KOPT-K1 (cell line): ENCODE measurements at regions not wholly inside any gene's neighbourhood (a gene's known extent, or its start where the extent isn't known, plus 50 kb on each side); places are given as distances from the start of the nearest gene placed in this dataset.
"Not testable (repeated sequence)": the region's sequence is repeated elsewhere in the genome, so short reads cannot be mapped to it uniquely, and the experiment has no call there.

Source experiments
- H3K27ac ChIP-seq: fragments of 200-600 bp; sonication (generic); 2 replicates; pipeline ENCODE4 v1.5.1; 2016; ENCODE audit warnings: antibody characterized with exemption, mild to moderate bottlenecking, low read depth, low read length; ENCODE audit not compliant: poor library complexity, severe bottlenecking
- H3K36me3 ChIP-seq: fragments of 200-600 bp; sonication (generic); 2 replicates; pipeline ENCODE4 v1.5.1; 2017; ENCODE audit warnings: antibody characterized with exemption, mild to moderate bottlenecking, low read length, moderate library complexity; ENCODE audit not compliant: insufficient read depth
- H3K9me3 ChIP-seq: fragments of 200-600 bp; sonication (generic); 2 replicates; pipeline ENCODE4 v1.5.1; 2017; ENCODE audit warnings: antibody characterized with exemption, low read length, mild to moderate bottlenecking; ENCODE audit not compliant: insufficient read depth, poor library complexity, severe bottlenecking

GRCh38 chr20:57819691-57820380 is 110.0 kb upstream of the PMEPA1 start:
- Histone ChIP-seq H3K9me3 (no peaks in the 10 kb centered on the region), H3K27ac (peak overlapping the region; percentile 40), H3K36me3 (no peaks in the 10 kb centered on the region)

- Histone ChIP-seq H3K27ac (peak overlapping the region; percentile 40), H3K36me3 (no peaks in the 10 kb centered on the region), H3K9me3 (no peaks in the 10 kb centered on the region)
Observed at GRCh38 chr20:57819291-57819690, 109.5 kb upstream of the PMEPA1 start.

- no peaks in the 10 kb centered on the region for H3K9me3 ChIP-seq
- H3K27ac ChIP-seq: peak overlapping the region; percentile 40
- no peaks in the 10 kb centered on the region for H3K36me3 ChIP-seq
Observed at GRCh38 chr20:57818418-57819181, 108.8 kb upstream of the PMEPA1 start.

- Histone ChIP-seq H3K36me3 (no peaks in the 10 kb centered on the region), H3K27ac (no peak overlapping the region), H3K9me3 (no peaks in the 10 kb centered on the region)
Observed at GRCh38 chr20:57815405-57815804, 105.6 kb upstream of the PMEPA1 start.

- Histone ChIP-seq H3K36me3 (no peaks in the 10 kb centered on the region), H3K9me3 (no peaks in the 10 kb centered on the region), H3K27ac (peak overlapping the region; percentile 75)
Observed at GRCh38 chr20:57814529-57814928, 104.7 kb upstream of the PMEPA1 start.

GRCh38 chr20:57813509-57814269 is 103.9 kb upstream of the PMEPA1 start:
- Histone ChIP-seq H3K36me3 (no peaks in the 10 kb centered on the region), H3K9me3 (no peaks in the 10 kb centered on the region), H3K27ac (peak overlapping the region; percentile 75)

GRCh38 chr20:57812632-57813031 is 102.8 kb upstream of the PMEPA1 start:
- H3K9me3 ChIP-seq, H3K36me3 ChIP-seq: not testable (repeated sequence)
- peak overlapping the region; percentile 75 for H3K27ac ChIP-seq

- Histone ChIP-seq H3K9me3 (no peaks in the 10 kb centered on the region), H3K27ac (peak overlapping the region; percentile 10), H3K36me3 (no peaks in the 10 kb centered on the region)
Observed at GRCh38 chr20:57811374-57812020, 101.7 kb upstream of the PMEPA1 start.

GRCh38 chr20:57810511-57811373 is 100.9 kb upstream of the PMEPA1 start:
- no peak overlapping the region for H3K27ac ChIP-seq
- H3K9me3 ChIP-seq: no peaks in the 10 kb centered on the region
- no peaks in the 10 kb centered on the region for H3K36me3 ChIP-seq

- Histone ChIP-seq H3K9me3 (no peaks in the 10 kb centered on the region), H3K36me3 (no peaks in the 10 kb centered on the region), H3K27ac (no peak overlapping the region)
Observed at GRCh38 chr20:57809661-57810172, 99.9 kb upstream of the PMEPA1 start.

- Histone ChIP-seq H3K36me3 (no peaks in the 10 kb centered on the region), H3K9me3 (no peaks in the 10 kb centered on the region), H3K27ac (no peak overlapping the region)
Observed at GRCh38 chr20:57809149-57809548, 99.3 kb upstream of the PMEPA1 start.

GRCh38 chr20:57808264-57809070 is 98.7 kb upstream of the PMEPA1 start:
- no peaks in the 10 kb centered on the region for H3K36me3 ChIP-seq
- no peaks in the 10 kb centered on the region for H3K9me3 ChIP-seq
- H3K27ac ChIP-seq: no peak overlapping the region

- H3K27ac ChIP-seq: no peak overlapping the region
- no peaks in the 10 kb centered on the region for H3K36me3 ChIP-seq
- no peaks in the 10 kb centered on the region for H3K9me3 ChIP-seq
Observed at GRCh38 chr20:57807401-57808263, 97.8 kb upstream of the PMEPA1 start.
